Neural cell (in vitro differentiated cells): ENCODE measurements at regions not wholly inside any gene's neighbourhood (a gene's known extent, or its start where the extent isn't known, plus 50 kb on each side); places are given as distances from the start of the nearest gene placed in this dataset.

ENCODE experiments used
- H2AFZ ChIP-seq: fragments of 200-600, 300-800 bp; sonication (generic), shearing (Covaris generic); 2 replicates; pipeline ENCODE4 v1.6.0; 2014; ENCODE audit warnings: low read depth, mild to moderate bottlenecking, antibody characterized with exemption, low read length, moderate library complexity
- H3F3A ChIP-seq: fragments of 200-600 bp; shearing (Covaris generic); 2 replicates; pipeline ENCODE4 v1.6.1; 2016; ENCODE audit warnings: mild to moderate bottlenecking, moderate library complexity, mixed read lengths, antibody characterized with exemption, low read length; ENCODE audit not compliant: insufficient read depth, poor library complexity, severe bottlenecking
- H3K27ac ChIP-seq: fragments of 200-600, 300-800 bp; sonication (generic), shearing (Covaris generic); 2 replicates; pipeline ENCODE4 v1.5.1; 2014; ENCODE audit warnings: mild to moderate bottlenecking, low read length, moderate library complexity
- H3K27me3 ChIP-seq: fragments of 300-800, 200-600 bp; sonication (generic), shearing (Covaris generic); 2 replicates; pipeline ENCODE4 v1.6.0; 2014; ENCODE audit warnings: mild to moderate bottlenecking, low read depth, low read length, moderate library complexity; ENCODE audit not compliant: insufficient read depth
- H3K36me3 ChIP-seq: fragments of 300-800, 200-600 bp; sonication (generic), shearing (Covaris generic); 2 replicates; pipeline ENCODE4 v1.5.1; 2014; ENCODE audit warnings: mild to moderate bottlenecking, antibody characterized with exemption, low read length, moderate library complexity; ENCODE audit not compliant: insufficient read depth
- H3K4me2 ChIP-seq: fragments of 300-800, 200-600 bp; sonication (generic), shearing (Covaris generic); 2 replicates; pipeline ENCODE4 v1.6.0; 2014; ENCODE audit warnings: mild to moderate bottlenecking, low read length
- H3K4me3 ChIP-seq: fragments of 300-800, 200-600 bp; sonication (generic), shearing (Covaris generic); 2 replicates; pipeline ENCODE4 v1.5.1; 2014; ENCODE audit warnings: mild to moderate bottlenecking, low read length, moderate library complexity
- H3K79me2 ChIP-seq: fragments of 200-600 bp; shearing (Covaris generic); replicated peaks from 2 replicates; pipeline ENCODE4 v1.6.0; 2014; ENCODE audit warnings: mild to moderate bottlenecking, low read length, moderate library complexity; ENCODE audit not compliant: insufficient read depth
- H3K9ac ChIP-seq: fragments of 300-800, 200-600 bp; sonication (generic), shearing (Covaris generic); 2 replicates; pipeline ENCODE4 v1.6.1; 2016; ENCODE audit warnings: mild to moderate bottlenecking, low read length, mixed read lengths
- H3K9me2 ChIP-seq: fragments of 200-600 bp; shearing (Covaris generic); 2 replicates; pipeline ENCODE4 v1.6.1; 2016; ENCODE audit warnings: mild to moderate bottlenecking, low read length, mixed read lengths; ENCODE audit not compliant: insufficient read depth
- H3K9me3 ChIP-seq: fragments of 200-600, 300-800 bp; sonication (generic), shearing (Covaris generic); 2 replicates; pipeline ENCODE4 v1.6.1; 2016; ENCODE audit warnings: mild to moderate bottlenecking, mixed run types, low read length, moderate library complexity, mixed read lengths
- H4K20me1 ChIP-seq: fragments of 200-600 bp; shearing (Covaris generic); 2 replicates; pipeline ENCODE4 v1.6.1; 2016; ENCODE audit warnings: mild to moderate bottlenecking, mixed run types; ENCODE audit not compliant: insufficient read depth
- CTCF ChIP-seq: fragments of 450-650 bp; IDR thresholded peaks from 2 replicates; pipeline ENCODE4 v1.5.1; 2014; ENCODE audit warnings: antibody characterized with exemption, mild to moderate bottlenecking, moderate library complexity; ENCODE audit not compliant: poor library complexity, severe bottlenecking
- EP300 ChIP-seq: fragments of 450-650 bp; conservative IDR thresholded peaks from 2 replicates; pipeline ENCODE4 v1.6.1; 2014; ENCODE audit warnings: antibody characterized with exemption, mild to moderate bottlenecking, moderate library complexity; ENCODE audit not compliant: poor library complexity, severe bottlenecking
- EZH2 ChIP-seq: fragments of 200-600, 300-800 bp; shearing (Covaris generic), sonication (generic); IDR thresholded peaks from 2 replicates; pipeline ENCODE4 v1.6.1; 2014; ENCODE audit warnings: antibody characterized with exemption, low read length, borderline replicate concordance, mild to moderate bottlenecking; ENCODE audit not compliant: insufficient read depth, poor library complexity, severe bottlenecking
- MXI1 ChIP-seq: fragments of 450-650 bp; conservative IDR thresholded peaks from 2 replicates; pipeline ENCODE4 v1.6.1; 2014; ENCODE audit warnings: antibody characterized with exemption, mild to moderate bottlenecking; ENCODE audit not compliant: poor library complexity, severe bottlenecking
- POLR2AphosphoS5 ChIP-seq: IDR thresholded peaks from 2 replicates; pipeline ENCODE4 v1.6.1; 2012
- RAD21 ChIP-seq: fragments of 450-650 bp; conservative IDR thresholded peaks from 2 replicates; pipeline ENCODE4 v1.6.1; 2014; ENCODE audit warnings: antibody characterized with exemption, mild to moderate bottlenecking, moderate library complexity
- REST ChIP-seq: IDR thresholded peaks from 2 replicates; pipeline ENCODE4 v1.6.1; 2012; ENCODE audit warnings: borderline replicate concordance
- SMC3 ChIP-seq: fragments of 450-650 bp; conservative IDR thresholded peaks from 2 replicates; pipeline ENCODE4 v1.6.1; 2014; ENCODE audit warnings: antibody characterized with exemption, mild to moderate bottlenecking, moderate library complexity; ENCODE audit not compliant: poor library complexity
- TAF1 ChIP-seq: IDR thresholded peaks from 2 replicates; pipeline ENCODE4 v1.6.1; 2012; ENCODE audit warnings: low read depth

- Histone ChIP-seq H3K9ac (no peak overlapping the region), H3F3A (no peaks in the 10 kb centered on the region), H3K36me3 (no peaks in the 10 kb centered on the region), H3K79me2 (no peaks in the 10 kb centered on the region), H3K27ac (peak overlapping the region; percentile 45), H3K9me3 (no peaks in the 10 kb centered on the region), H4K20me1 (no peaks in the 10 kb centered on the region), H3K4me2 (no peak overlapping the region), H3K4me3 (no peak overlapping the region), H3K27me3 (no peaks in the 10 kb centered on the region), H2AFZ (no peak overlapping the region), H3K9me2 (no peaks in the 10 kb centered on the region)
- no peak for TF ChIP-seq REST
- TF ChIP-seq POLR2AphosphoS5 = peak; percentile 64
- TF ChIP-seq TAF1 = no peak
- peak; percentile 92 for TF ChIP-seq EP300
- TF ChIP-seq CTCF = no peak
Measured at GRCh38 chr7:15950299-15950698, 263.8 kb upstream of the MEOX2 start.

- TF ChIP-seq EZH2 (no peak), TAF1 (no peak), POLR2AphosphoS5 (no peak), REST (no peak), RAD21 (no peak), EP300 (no peak), MXI1 (no peak), SMC3 (no peak), CTCF (no peak)
- H4K20me1 ChIP-seq = no peaks in the 10 kb centered on the region
- no peaks in the 10 kb centered on the region for H3F3A ChIP-seq
- no peaks in the 10 kb centered on the region for H3K27me3 ChIP-seq
- no peak overlapping the region for H3K9ac ChIP-seq
- no peaks in the 10 kb centered on the region for H3K79me2 ChIP-seq
- no peaks in the 10 kb centered on the region for H3K36me3 ChIP-seq
- no peak overlapping the region for H2AFZ ChIP-seq
- no peaks in the 10 kb centered on the region for H3K9me3 ChIP-seq
- no peaks in the 10 kb centered on the region for H3K9me2 ChIP-seq
- no peak overlapping the region for H3K27ac ChIP-seq
- no peak overlapping the region for H3K4me2 ChIP-seq
- H3K4me3 ChIP-seq = no peak overlapping the region
Measured at GRCh38 chr7:15947754-15948153, 261.3 kb upstream of the MEOX2 start.
